Sigmoid colon (tissue), 3 donors: ENCODE measurements at regions not wholly inside any gene's neighbourhood (a gene's known extent, or its start where the extent isn't known, plus 50 kb on each side); places are given as distances from the start of the nearest gene placed in this dataset.

Experiments used
- POLR2A ChIP-seq, 2 donors: fragments of 450-650 bp; IDR thresholded peaks; one replicate each; pipeline ENCODE4 v1.6.1; 2016; ENCODE audit warnings: antibody characterized with exemption in 2 of 2, mild to moderate bottlenecking in 2 of 2, moderate library complexity in 2 of 2
- TF ChIP-seq, protein P1 (sequence below), 4 experiments: fragments of 450-650 bp in 3 of 4; fragments of 200-600 bp in 1 of 4; IDR thresholded peaks; one replicate each; pipeline ENCODE4 v1.5.1; 2016 to 2019; ENCODE audit warnings: antibody characterized with exemption in 4 of 4, mild to moderate bottlenecking in 3 of 4, moderate library complexity in 2 of 4

DNA sequence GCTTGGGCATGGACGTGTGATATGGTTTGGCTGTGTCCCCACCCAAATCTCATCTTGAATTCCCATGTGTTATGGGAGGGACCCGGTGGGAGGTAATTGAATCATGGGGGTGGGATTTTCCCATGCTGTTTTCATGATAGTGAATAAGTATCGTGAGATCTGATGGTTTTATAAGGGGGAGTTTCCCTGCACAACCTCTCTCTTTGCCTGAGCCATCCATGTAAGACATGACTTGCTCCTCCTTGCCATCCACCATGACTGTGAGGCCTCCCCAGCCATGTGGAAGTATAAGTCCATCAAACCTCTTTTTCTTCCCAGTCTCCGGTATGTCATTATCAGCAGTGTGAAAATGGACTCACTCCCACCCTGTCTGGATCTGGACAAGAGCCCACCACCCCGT, 393.4 kb downstream of the SEC14L1 start:
- TF ChIP-seq, protein P1, sequence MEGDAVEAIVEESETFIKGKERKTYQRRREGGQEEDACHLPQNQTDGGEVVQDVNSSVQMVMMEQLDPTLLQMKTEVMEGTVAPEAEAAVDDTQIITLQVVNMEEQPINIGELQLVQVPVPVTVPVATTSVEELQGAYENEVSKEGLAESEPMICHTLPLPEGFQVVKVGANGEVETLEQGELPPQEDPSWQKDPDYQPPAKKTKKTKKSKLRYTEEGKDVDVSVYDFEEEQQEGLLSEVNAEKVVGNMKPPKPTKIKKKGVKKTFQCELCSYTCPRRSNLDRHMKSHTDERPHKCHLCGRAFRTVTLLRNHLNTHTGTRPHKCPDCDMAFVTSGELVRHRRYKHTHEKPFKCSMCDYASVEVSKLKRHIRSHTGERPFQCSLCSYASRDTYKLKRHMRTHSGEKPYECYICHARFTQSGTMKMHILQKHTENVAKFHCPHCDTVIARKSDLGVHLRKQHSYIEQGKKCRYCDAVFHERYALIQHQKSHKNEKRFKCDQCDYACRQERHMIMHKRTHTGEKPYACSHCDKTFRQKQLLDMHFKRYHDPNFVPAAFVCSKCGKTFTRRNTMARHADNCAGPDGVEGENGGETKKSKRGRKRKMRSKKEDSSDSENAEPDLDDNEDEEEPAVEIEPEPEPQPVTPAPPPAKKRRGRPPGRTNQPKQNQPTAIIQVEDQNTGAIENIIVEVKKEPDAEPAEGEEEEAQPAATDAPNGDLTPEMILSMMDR (IDR thresholded peaks at IDR 0.05), result no peak
- TF ChIP-seq POLR2A (IDR thresholded peaks at IDR 0.05), result no peak
